ENCODE measurements at regions not wholly inside any gene's neighbourhood (a gene's known extent, or its start where the extent isn't known, plus 50 kb on each side); places are given as distances from the start of the nearest gene placed in this dataset.

DNA sequence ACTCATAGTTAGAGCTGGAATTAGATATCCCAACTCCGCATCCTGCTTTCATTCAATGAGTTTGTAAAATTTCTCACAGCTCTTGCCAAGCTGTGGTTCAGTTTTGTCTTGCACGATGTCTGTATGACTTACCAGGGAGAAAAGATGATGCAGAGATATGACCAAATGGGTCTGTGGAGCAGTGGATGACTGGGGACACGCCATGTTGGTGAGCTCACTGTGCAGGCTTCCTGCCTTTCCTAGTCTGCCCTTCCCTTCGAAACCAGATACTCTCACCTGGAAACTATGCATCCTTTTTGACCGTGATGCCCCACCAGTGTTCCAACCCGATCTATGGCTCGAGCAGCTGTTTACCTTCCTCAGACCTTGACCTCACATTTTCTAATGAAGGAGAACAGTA is 262.7 kb upstream of the BMP2 start:
- ChIA-PET CTCF (no interaction called here), POLR2A (interaction anchor here (0.5 kb wide), 1 partner anchor 380 kb away, joined by 3 read pairs; no protein-coding TSS in a partner anchor), RAD21 (ENCODE audit: unreplicated experiment) (no interaction called here), SMC1A (ENCODE audit: uncharacterized antibody, unreplicated experiment) (no interaction called here)
- no peaks in the 10 kb centered on the region; a peak in 1 of 4 replicates for H3K27me3 ChIP-seq (replicated peaks in 1 of 2; ENCODE audit: control insufficient read depth in 2 of 2, insufficient read depth in 2 of 2, low read length in 1 of 2)
- no peaks in the 10 kb centered on the region for H3K4me1 ChIP-seq (ENCODE audit: control insufficient read depth, insufficient read depth, low read length)
- no peaks in the 10 kb centered on the region for H3K9me3 ChIP-seq (replicated peaks; ENCODE audit: control insufficient read depth, insufficient read depth, low read length)
- in situ Hi-C loops (cut with MboI), result no loop called here
- WGBS (ENCODE audit: insufficient coverage, insufficient replicate concordance, low lambda C conversion rate, missing lambda C conversion rate), result 31% methylated on average over 7 of the region's 7 CpGs
- no peak overlapping the region for H2AFZ ChIP-seq (ENCODE audit: control insufficient read depth, low read depth, low read length)
- ATAC-seq (no peak), DNase-seq (ENCODE audit: low read depth, low spot score) (no peak), FAIRE-seq (no peak)
- intact Hi-C loops (cut with micrococcal nuclease; ENCODE audit: unreplicated experiment), result no loop called here
- TF ChIP-seq HDAC2 (IDR thresholded peaks at IDR 0.05) (no peak), SMAD5 (IDR thresholded peaks at IDR 0.05; ENCODE audit: low read depth) (no peak), TBL1XR1 (IDR thresholded peaks at IDR 0.05; ENCODE audit: low read depth, low read length) (no peak), SIN3A (IDR thresholded peaks at IDR 0.05; ENCODE audit: low read depth, low read length) (no peak), NBN (IDR thresholded peaks at IDR 0.05) (no peak), ZSCAN29 (IDR thresholded peaks at IDR 0.05) (no peak), ZNF384 (IDR thresholded peaks at IDR 0.05; ENCODE audit: borderline replicate concordance, low read depth, low read length) (no peak), CHD2 (IDR thresholded peaks at IDR 0.05; ENCODE audit: borderline replicate concordance, low read depth, low read length) (no peak)
- TF ChIP-seq, protein P1, sequence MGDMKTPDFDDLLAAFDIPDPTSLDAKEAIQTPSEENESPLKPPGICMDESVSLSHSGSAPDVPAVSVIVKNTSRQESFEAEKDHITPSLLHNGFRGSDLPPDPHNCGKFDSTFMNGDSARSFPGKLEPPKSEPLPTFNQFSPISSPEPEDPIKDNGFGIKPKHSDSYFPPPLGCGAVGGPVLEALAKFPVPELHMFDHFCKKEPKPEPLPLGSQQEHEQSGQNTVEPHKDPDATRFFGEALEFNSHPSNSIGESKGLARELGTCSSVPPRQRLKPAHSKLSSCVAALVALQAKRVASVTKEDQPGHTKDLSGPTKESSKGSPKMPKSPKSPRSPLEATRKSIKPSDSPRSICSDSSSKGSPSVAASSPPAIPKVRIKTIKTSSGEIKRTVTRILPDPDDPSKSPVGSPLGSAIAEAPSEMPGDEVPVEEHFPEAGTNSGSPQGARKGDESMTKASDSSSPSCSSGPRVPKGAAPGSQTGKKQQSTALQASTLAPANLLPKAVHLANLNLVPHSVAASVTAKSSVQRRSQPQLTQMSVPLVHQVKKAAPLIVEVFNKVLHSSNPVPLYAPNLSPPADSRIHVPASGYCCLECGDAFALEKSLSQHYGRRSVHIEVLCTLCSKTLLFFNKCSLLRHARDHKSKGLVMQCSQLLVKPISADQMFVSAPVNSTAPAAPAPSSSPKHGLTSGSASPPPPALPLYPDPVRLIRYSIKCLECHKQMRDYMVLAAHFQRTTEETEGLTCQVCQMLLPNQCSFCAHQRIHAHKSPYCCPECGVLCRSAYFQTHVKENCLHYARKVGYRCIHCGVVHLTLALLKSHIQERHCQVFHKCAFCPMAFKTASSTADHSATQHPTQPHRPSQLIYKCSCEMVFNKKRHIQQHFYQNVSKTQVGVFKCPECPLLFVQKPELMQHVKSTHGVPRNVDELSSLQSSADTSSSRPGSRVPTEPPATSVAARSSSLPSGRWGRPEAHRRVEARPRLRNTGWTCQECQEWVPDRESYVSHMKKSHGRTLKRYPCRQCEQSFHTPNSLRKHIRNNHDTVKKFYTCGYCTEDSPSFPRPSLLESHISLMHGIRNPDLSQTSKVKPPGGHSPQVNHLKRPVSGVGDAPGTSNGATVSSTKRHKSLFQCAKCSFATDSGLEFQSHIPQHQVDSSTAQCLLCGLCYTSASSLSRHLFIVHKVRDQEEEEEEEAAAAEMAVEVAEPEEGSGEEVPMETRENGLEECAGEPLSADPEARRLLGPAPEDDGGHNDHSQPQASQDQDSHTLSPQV (IDR thresholded peaks at IDR 0.05), result no peak
- TF ChIP-seq, protein P2, sequence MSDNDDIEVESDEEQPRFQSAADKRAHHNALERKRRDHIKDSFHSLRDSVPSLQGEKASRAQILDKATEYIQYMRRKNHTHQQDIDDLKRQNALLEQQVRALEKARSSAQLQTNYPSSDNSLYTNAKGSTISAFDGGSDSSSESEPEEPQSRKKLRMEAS (IDR thresholded peaks at IDR 0.05; ENCODE audit: low read depth, low read length), result no peak
- H3K9ac ChIP-seq (ENCODE audit: control insufficient read depth, insufficient read depth, low read length), result no peak overlapping the region
- H3K79me2 ChIP-seq (ENCODE audit: control insufficient read depth, insufficient read depth, low read length), result no peaks in the 10 kb centered on the region
- no TSS peak for BruUV-seq (replicated peaks)
- H4K20me1 ChIP-seq (ENCODE audit: control insufficient read depth, insufficient read depth), result no peaks in the 10 kb centered on the region
- H3K36me3 ChIP-seq (ENCODE audit: control insufficient read depth in 2 of 2, insufficient read depth in 2 of 2, low read length in 1 of 2), result no peaks in the 10 kb centered on the region
- H3K4me2 ChIP-seq (ENCODE audit: control insufficient read depth, insufficient read depth), result no peak overlapping the region
- no peak overlapping the region for H3K4me3 ChIP-seq
- H3K27ac ChIP-seq (ENCODE audit: control insufficient read depth, insufficient read depth), result no peak overlapping the region

Data from GM12878 (cell line).